ENCODE measurements at regions not wholly inside any gene's neighbourhood (a gene's known extent, or its start where the extent isn't known, plus 50 kb on each side); places are given as distances from the start of the nearest gene placed in this dataset.

DNA sequence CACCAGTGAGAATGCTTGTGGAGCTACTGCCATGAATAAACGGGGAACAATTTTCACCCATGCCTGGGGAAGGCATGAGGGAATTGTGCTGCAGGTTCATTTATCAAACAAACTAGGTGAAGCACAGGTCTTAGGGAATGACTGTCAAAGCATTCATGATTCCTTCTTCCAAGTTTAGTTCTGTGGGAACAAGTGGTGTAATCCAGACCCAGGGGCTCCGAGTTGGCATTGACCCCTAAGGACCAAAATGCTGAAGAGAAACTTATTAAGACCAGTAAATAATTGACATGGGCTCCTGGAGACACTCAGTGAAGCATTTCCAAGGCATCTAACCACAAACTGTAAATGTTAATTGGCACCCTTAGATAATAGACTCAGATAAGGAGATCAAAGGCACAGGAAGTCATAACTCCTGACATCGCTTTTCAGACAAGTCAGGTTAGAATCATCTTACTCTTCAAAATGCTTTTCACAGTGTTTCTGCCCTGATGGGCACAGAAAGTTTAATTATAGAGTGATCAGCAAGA, 96.9 kb downstream of the SPP2 start:
- no peak overlapping the region for H3K27ac ChIP-seq (ENCODE audit: insufficient read depth, low read length)
- peaks cover 3% of the 10 kb centered on the region for H3K4me1 ChIP-seq (ENCODE audit: control insufficient read depth, extremely low read depth, insufficient read depth, low read length)
- TF ChIP-seq EZH2 (IDR thresholded peaks at IDR 0.05; ENCODE audit: low read length, missing control alignments) = no peak
- TF ChIP-seq, protein P1, sequence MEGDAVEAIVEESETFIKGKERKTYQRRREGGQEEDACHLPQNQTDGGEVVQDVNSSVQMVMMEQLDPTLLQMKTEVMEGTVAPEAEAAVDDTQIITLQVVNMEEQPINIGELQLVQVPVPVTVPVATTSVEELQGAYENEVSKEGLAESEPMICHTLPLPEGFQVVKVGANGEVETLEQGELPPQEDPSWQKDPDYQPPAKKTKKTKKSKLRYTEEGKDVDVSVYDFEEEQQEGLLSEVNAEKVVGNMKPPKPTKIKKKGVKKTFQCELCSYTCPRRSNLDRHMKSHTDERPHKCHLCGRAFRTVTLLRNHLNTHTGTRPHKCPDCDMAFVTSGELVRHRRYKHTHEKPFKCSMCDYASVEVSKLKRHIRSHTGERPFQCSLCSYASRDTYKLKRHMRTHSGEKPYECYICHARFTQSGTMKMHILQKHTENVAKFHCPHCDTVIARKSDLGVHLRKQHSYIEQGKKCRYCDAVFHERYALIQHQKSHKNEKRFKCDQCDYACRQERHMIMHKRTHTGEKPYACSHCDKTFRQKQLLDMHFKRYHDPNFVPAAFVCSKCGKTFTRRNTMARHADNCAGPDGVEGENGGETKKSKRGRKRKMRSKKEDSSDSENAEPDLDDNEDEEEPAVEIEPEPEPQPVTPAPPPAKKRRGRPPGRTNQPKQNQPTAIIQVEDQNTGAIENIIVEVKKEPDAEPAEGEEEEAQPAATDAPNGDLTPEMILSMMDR (conservative IDR thresholded peaks at IDR 0.05 in 1 of 2, IDR thresholded peaks at IDR 0.05 in 1 of 2; ENCODE audit: low read depth in 1 of 2, low read length in 2 of 2) = no peak
- H3K4me3 ChIP-seq (replicated peaks in 1 of 4; ENCODE audit: control extremely low read depth in 1 of 4, insufficient read depth in 1 of 4, low read depth in 3 of 4, low read length in 4 of 4) = no peak overlapping the region
- no peaks in the 10 kb centered on the region for H3K79me2 ChIP-seq (ENCODE audit: control insufficient read depth, insufficient read depth, low read length)
- no peak overlapping the region for H3K4me2 ChIP-seq (ENCODE audit: extremely low read depth, insufficient read depth, low read length)
- peak in 1 of 2 donors; percentile 62 for DNase-seq (ENCODE audit: low read depth in 2 of 2)
- no peaks in the 10 kb centered on the region for H4K20me1 ChIP-seq (ENCODE audit: control insufficient read depth, extremely low read depth, insufficient read depth, low read length)
- H3K9ac ChIP-seq (ENCODE audit: insufficient read depth, low read length) = no peak overlapping the region
- H3K27me3 ChIP-seq (ENCODE audit: control insufficient read depth, insufficient read depth, low read length) = no peaks in the 10 kb centered on the region
- no peak overlapping the region for H2AFZ ChIP-seq (ENCODE audit: low read length)
- no peaks in the 10 kb centered on the region for H3K9me3 ChIP-seq (ENCODE audit: control insufficient read depth, insufficient read depth, low read depth, low read length)
- H3K36me3 ChIP-seq (ENCODE audit: control insufficient read depth, insufficient read depth, low read length) = no peaks in the 10 kb centered on the region

DNA sequence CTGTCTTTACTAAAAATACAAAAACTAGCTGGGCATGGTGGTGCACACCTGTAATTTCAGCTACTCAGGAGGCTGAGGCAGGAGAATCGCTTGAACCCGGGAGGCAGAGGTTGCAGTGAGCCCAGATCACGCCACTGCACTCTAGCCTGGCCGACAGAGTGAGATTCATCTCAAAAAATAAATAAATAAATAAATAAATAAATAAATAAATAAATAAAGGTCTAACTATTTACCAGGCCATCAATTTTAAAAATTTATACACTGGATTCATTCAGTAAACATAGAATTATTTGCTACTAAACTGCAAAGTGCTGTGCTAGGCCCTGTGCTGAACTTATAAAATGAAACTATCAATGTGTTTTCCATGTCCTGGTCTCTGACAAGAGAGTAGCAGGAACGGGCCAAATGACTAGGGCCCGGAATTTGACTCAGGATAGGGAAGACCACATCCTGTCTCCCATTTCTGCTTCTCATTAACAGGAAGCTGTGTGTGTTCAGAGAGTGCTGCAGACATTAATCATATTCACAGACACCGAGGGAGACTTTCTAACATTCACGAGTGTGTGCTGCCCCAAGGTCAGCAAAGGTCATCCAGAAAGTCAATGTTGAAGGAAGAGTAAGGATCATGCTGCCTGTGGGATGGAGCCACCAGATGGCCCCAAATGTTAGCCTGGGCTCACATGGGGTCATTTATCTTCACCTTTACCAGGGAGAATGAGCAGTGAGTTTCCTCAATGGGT, 95.8 kb downstream of the SPP2 start:
- Histone ChIP-seq H3K9me3 (ENCODE audit: control insufficient read depth, insufficient read depth, low read depth, low read length) (no peaks in the 10 kb centered on the region), H3K27me3 (ENCODE audit: control insufficient read depth, insufficient read depth, low read length) (no peaks in the 10 kb centered on the region), H3K4me2 (ENCODE audit: extremely low read depth, insufficient read depth, low read length) (no peak overlapping the region), H3K4me1 (ENCODE audit: control insufficient read depth, extremely low read depth, insufficient read depth, low read length) (peaks cover 3% of the 10 kb centered on the region), H2AFZ (ENCODE audit: low read length) (no peak overlapping the region), H3K79me2 (ENCODE audit: control insufficient read depth, insufficient read depth, low read length) (no peaks in the 10 kb centered on the region), H3K4me3 (replicated peaks in 1 of 4; ENCODE audit: control extremely low read depth in 1 of 4, insufficient read depth in 1 of 4, low read depth in 3 of 4, low read length in 4 of 4) (no peak overlapping the region), H3K36me3 (ENCODE audit: control insufficient read depth, insufficient read depth, low read length) (no peaks in the 10 kb centered on the region), H3K27ac (ENCODE audit: insufficient read depth, low read length) (peak overlapping the region; percentile 41), H3K9ac (ENCODE audit: insufficient read depth, low read length) (no peak overlapping the region), H4K20me1 (ENCODE audit: control insufficient read depth, extremely low read depth, insufficient read depth, low read length) (no peaks in the 10 kb centered on the region)
- TF ChIP-seq, protein P1 (conservative IDR thresholded peaks at IDR 0.05 in 1 of 2, IDR thresholded peaks at IDR 0.05 in 1 of 2; ENCODE audit: low read depth in 1 of 2, low read length in 2 of 2) = no peak
- TF ChIP-seq EZH2 (IDR thresholded peaks at IDR 0.05; ENCODE audit: low read length, missing control alignments) = no peak
- DNase-seq (ENCODE audit: low read depth in 2 of 2) = peak; percentile 75 to 97

DNA sequence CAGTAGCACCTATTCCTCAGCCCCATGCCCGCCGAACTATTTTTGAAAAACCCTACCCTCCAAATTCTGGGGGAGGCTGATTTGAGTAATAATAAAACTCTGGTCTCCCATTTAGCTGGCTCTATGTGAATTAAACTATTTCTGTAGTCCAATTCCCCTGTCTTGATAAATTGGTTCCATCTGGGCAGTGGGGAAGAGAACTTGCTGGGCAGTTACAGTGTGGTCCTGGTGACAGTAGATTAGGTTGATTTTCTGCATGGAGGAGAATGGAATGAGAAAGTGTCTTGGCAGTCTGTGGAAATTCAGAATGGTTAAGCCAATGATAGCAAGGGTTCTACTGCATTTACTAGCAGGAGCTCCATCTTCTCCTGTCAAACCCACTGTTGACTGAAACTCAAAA, 95.0 kb downstream of the SPP2 start:
- peak in 1 of 2 donors; percentile 19 for DNase-seq (ENCODE audit: low read depth in 2 of 2)
- H3K4me3 ChIP-seq (replicated peaks in 1 of 4; ENCODE audit: control extremely low read depth in 1 of 4, insufficient read depth in 1 of 4, low read depth in 3 of 4, low read length in 4 of 4) = no peak overlapping the region
- no peaks in the 10 kb centered on the region for H3K36me3 ChIP-seq (ENCODE audit: control insufficient read depth, insufficient read depth, low read length)
- no peaks in the 10 kb centered on the region for H3K27me3 ChIP-seq (ENCODE audit: control insufficient read depth, insufficient read depth, low read length)
- H3K27ac ChIP-seq (ENCODE audit: insufficient read depth, low read length) = no peak overlapping the region
- H3K4me2 ChIP-seq (ENCODE audit: extremely low read depth, insufficient read depth, low read length) = no peak overlapping the region
- no peaks in the 10 kb centered on the region for H4K20me1 ChIP-seq (ENCODE audit: control insufficient read depth, extremely low read depth, insufficient read depth, low read length)
- no peaks in the 10 kb centered on the region for H3K9me3 ChIP-seq (ENCODE audit: control insufficient read depth, insufficient read depth, low read depth, low read length)
- no peak overlapping the region for H2AFZ ChIP-seq (ENCODE audit: low read length)
- no peak overlapping the region for H3K9ac ChIP-seq (ENCODE audit: insufficient read depth, low read length)
- H3K79me2 ChIP-seq (ENCODE audit: control insufficient read depth, insufficient read depth, low read length) = no peaks in the 10 kb centered on the region
- TF ChIP-seq, protein P1 (conservative IDR thresholded peaks at IDR 0.05 in 1 of 2, IDR thresholded peaks at IDR 0.05 in 1 of 2; ENCODE audit: low read depth in 1 of 2, low read length in 2 of 2) = no peak
- TF ChIP-seq EZH2 (IDR thresholded peaks at IDR 0.05; ENCODE audit: low read length, missing control alignments) = no peak
- peaks cover 3% of the 10 kb centered on the region for H3K4me1 ChIP-seq (ENCODE audit: control insufficient read depth, extremely low read depth, insufficient read depth, low read length)

Data from fibroblast of lung (primary cell).